HepG2 (cell line): ENCODE measurements at regions not wholly inside any gene's neighbourhood (a gene's known extent, or its start where the extent isn't known, plus 50 kb on each side); places are given as distances from the start of the nearest gene placed in this dataset.

ENCODE experiments used
- ATAC-seq: fragments of 200-7000 bp; cut with Tn5 transposase; 3 replicates; pipeline ENCODE4 v1.9.1; 2020; ENCODE audit warnings: mild to moderate bottlenecking, moderate library complexity
- BruUV-seq: library from RNA; stranded (reverse); fragments of 400-500 nt; replicated peaks from 2 replicates; lab custom pipeline; 2021; lab: Mats Ljungman, UMichigan
- CTCF ChIA-PET: fragments of 300-600 bp; formaldehyde crosslinking; extraction: SDS; loops from one replicate; lab custom pipeline; 2021; ENCODE audit warnings: low total read pairs, inconsistent platforms, low intra/inter-chr PET ratio; lab: Yijun Ruan, JAX
- POLR2A ChIA-PET: fragments of 350-600 bp; sonication (Branson Sonifier 250); formaldehyde crosslinking; loops from one replicate; lab custom pipeline; 2020; ENCODE audit warnings: antibody characterized with exemption, inconsistent platforms; lab: Yijun Ruan, JAX
- DNase-seq: peaks from one replicate; pipeline ENCODE4 v3.0.0-alpha.2; 2015; ENCODE audit warnings: low spot score
- FAIRE-seq: peaks from 3 replicates; lab custom pipeline; 2011; peaks lifted over from hg19 to GRCh38; lab: Jason Lieb, UNC
- H2AFZ ChIP-seq: one replicate; pipeline ENCODE4 v1.6.1; 2011; ENCODE audit warnings: low read length, inconsistent platforms
- H3K27ac ChIP-seq: fragments of 300-600 bp; 3 replicates; pipeline ENCODE4 v1.8.0; 2011; ENCODE audit warnings: mixed run types, mild to moderate bottlenecking, mixed read lengths, low read length, inconsistent platforms; ENCODE audit not compliant: insufficient read depth; ENCODE audit errors: extremely low read length
- H3K27me3 ChIP-seq, 2 experiments: fragments of 200-600 bp in 1 of 2; 2 replicates in 1 of 2; 3 replicates in 1 of 2; pipeline versions ENCODE4 v1.6.0 to v1.8.0; 2011; ENCODE audit warnings: low read length in 2 of 2, mild to moderate bottlenecking in 2 of 2, moderate library complexity in 2 of 2, inconsistent platforms in 1 of 2; ENCODE audit not compliant: insufficient read depth in 2 of 2, control insufficient read depth in 1 of 2
- H3K36me3 ChIP-seq, 2 experiments: fragments of 200-600 bp in 1 of 2; replicated peaks in 1 of 2; 2 replicates in 1 of 2; 3 replicates in 1 of 2; pipeline versions ENCODE4 v1.5.1 to v1.8.0; 2011; ENCODE audit warnings: low read length in 2 of 2, inconsistent platforms in 1 of 2; ENCODE audit not compliant: insufficient read depth in 2 of 2, control insufficient read depth in 1 of 2
- H3K4me1 ChIP-seq: 2 replicates; pipeline ENCODE4 v1.5.1; 2012; ENCODE audit warnings: low read length, inconsistent platforms; ENCODE audit not compliant: insufficient read depth
- H3K4me2 ChIP-seq: 2 replicates; pipeline ENCODE4 v1.6.0; 2011; ENCODE audit warnings: low read depth, low read length, inconsistent platforms
- H3K4me3 ChIP-seq, 3 experiments: fragments of 200-600 bp in 1 of 3; sonication (generic), shearing (Covaris generic) in 1 of 3; replicated peaks in 1 of 3; 2 replicates each; pipeline ENCODE4 v1.5.1; 2011 to 2016; ENCODE audit warnings: low read length in 3 of 3, inconsistent platforms in 2 of 3, low read depth in 2 of 3, mild to moderate bottlenecking in 2 of 3, control low read depth in 1 of 3, mixed read lengths in 1 of 3; ENCODE audit not compliant: insufficient read depth in 1 of 3
- H3K79me2 ChIP-seq: one replicate; pipeline ENCODE4 v1.6.1; 2011; ENCODE audit warnings: low read length, inconsistent platforms; ENCODE audit not compliant: insufficient read depth
- H3K9ac ChIP-seq: 2 replicates; pipeline ENCODE4 v1.6.0; 2011; ENCODE audit warnings: mild to moderate bottlenecking, low read depth, low read length, inconsistent platforms; ENCODE audit not compliant: insufficient read depth
- H3K9me3 ChIP-seq: 2 replicates; pipeline ENCODE4 v1.5.1; 2012; ENCODE audit warnings: mild to moderate bottlenecking, low read length
- H4K20me1 ChIP-seq: 2 replicates; pipeline ENCODE4 v1.6.0; 2011; ENCODE audit warnings: inconsistent platforms, mild to moderate bottlenecking, low read length, moderate library complexity; ENCODE audit not compliant: insufficient read depth
- CBX1 ChIP-seq: IDR thresholded peaks from one replicate; pipeline ENCODE4 v1.6.1; 2016; ENCODE audit warnings: antibody characterized with exemption, low read depth
- HOXA5 ChIP-seq: sonication (generic); formaldehyde crosslinking; IDR thresholded peaks from 2 replicates; pipeline ENCODE4 v1.4.0; 2020; ENCODE audit warnings: missing genetic modification reagents
- KLF16 ChIP-seq, 2 experiments: sonication (generic) in 1 of 2; formaldehyde crosslinking in 1 of 2; IDR thresholded peaks; 2 replicates each; pipeline versions ENCODE4 v1.6.1 to v1.8.0; 2016 to 2023; ENCODE audit warnings: missing genetic modification reagents in 2 of 2, missing compliant biosample characterization in 1 of 2
- ZFP36 ChIP-seq: fragments of 150-350 bp; IDR thresholded peaks from 2 replicates; pipeline ENCODE4 v1.6.1; 2018; ENCODE audit warnings: borderline replicate concordance, low read length, low read depth; ENCODE audit not compliant: partially characterized antibody
- ZNF296 ChIP-seq: sonication (generic); formaldehyde crosslinking; conservative IDR thresholded peaks from 2 replicates; pipeline ENCODE4 v1.5.0; 2020; ENCODE audit warnings: mild to moderate bottlenecking, missing genetic modification reagents
- WGBS: methylation state at CpG from one replicate; pipeline ENCODE4 v1.1.6; 2017; ENCODE audit warnings: low lambda C conversion rate; 5-methylcytosine and 5-hydroxymethylcytosine counted together
- in situ Hi-C: cut with HindIII; loops from 2 replicates; pipeline ENCODE4 v1.10.0; 2017; ENCODE audit warnings: low pct_unique_long_range_greater_than_20kb; ENCODE audit not compliant: extremely low pct_ligation_motif_present
- intact Hi-C: fragments of 100-400 bp; cut with micrococcal nuclease; formaldehyde crosslinking; loops from one replicate; pipeline ENCODE4 v1.10.0; 2022; ENCODE audit not compliant: unreplicated experiment
- TF ChIP-seq, protein P1 (sequence below): sonication (generic); formaldehyde crosslinking; IDR thresholded peaks from 2 replicates; pipeline ENCODE4 v1.5.0; 2020; ENCODE audit warnings: missing genetic modification reagents
- TF ChIP-seq, protein P2 (sequence below), 2 experiments: fragments of 450-650 bp in 1 of 2; sonication (generic) in 1 of 2; formaldehyde crosslinking in 1 of 2; IDR thresholded peaks; 2 replicates each; pipeline versions ENCODE4 v1.6.1 to v1.8.0; 2016 to 2022; ENCODE audit warnings: antibody characterized with exemption in 1 of 2, mild to moderate bottlenecking in 1 of 2, missing genetic modification reagents in 1 of 2
- TF ChIP-seq, protein P3 (sequence below), 2 experiments: fragments of 450-650 bp in 1 of 2; sonication (generic) in 1 of 2; formaldehyde crosslinking; IDR thresholded peaks; 2 replicates each; pipeline versions ENCODE4 v1.5.0 to v1.8.0; 2020 to 2022; ENCODE audit warnings: mild to moderate bottlenecking in 1 of 2, missing genetic modification reagents in 1 of 2
- TF ChIP-seq, protein P4 (sequence below): fragments of 450-650 bp; IDR thresholded peaks from 2 replicates; pipeline ENCODE4 v1.6.1; 2017
- TF ChIP-seq, protein P5 (sequence below): sonication (generic); formaldehyde crosslinking; IDR thresholded peaks from 2 replicates; pipeline ENCODE4 v1.4.0; 2020; ENCODE audit warnings: missing genetic modification reagents

DNA sequence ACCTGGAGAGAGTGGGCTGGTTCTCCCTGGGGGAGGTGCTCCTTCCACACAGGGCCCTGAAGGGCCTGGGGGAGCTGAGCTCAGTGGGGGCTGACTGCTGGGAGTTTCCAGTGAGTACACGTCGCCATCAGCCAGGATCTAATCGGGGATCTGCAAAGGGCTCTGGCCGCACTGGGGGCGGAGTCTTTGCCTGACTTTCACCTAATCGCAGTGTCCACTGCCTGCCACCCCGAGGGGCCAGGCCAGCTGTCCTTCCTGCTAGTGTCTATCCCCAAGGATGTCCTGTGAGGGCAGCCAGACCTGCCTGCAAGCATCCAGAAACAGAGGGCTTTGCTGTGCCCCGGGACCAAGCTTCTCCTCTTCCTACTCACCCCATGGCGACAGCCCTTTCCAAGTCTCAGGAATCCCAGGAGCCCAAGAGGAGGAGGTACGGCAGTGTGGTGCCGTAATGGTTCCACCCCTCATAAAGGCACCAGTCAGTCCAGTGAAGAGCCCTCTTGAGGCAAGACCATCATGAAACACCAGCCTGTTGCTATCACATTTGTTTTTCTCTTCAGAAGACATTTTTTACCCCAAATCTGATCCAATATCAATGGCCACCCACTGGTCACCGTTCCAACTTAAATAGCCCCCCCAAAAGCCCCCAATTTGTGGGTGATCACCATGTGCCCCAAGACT is 243.1 kb upstream of the ECI2 start:
- Histone ChIP-seq H3K27me3 (peaks cover 0 to 40% of the 10 kb centered on the region in 2 experiments), H3K36me3 (no peaks in the 10 kb centered on the region), H4K20me1 (no peaks in the 10 kb centered on the region), H3K9me3 (peaks cover 12% of the 10 kb centered on the region), H3K4me3 (no peak overlapping the region), H2AFZ (no peak overlapping the region), H3K79me2 (no peaks in the 10 kb centered on the region), H3K9ac (no peak overlapping the region), H3K4me2 (no peak overlapping the region), H3K27ac (no peak overlapping the region), H3K4me1 (no peaks in the 10 kb centered on the region)
- ATAC-seq (no peak), FAIRE-seq (no peak), DNase-seq (no peak)
- intact Hi-C loops (no loop called here), in situ Hi-C loops (no loop called here)
- WGBS = 33% methylated on average over 11 of the region's 12 CpGs
- BruUV-seq = no TSS peak
- CTCF ChIA-PET = no interaction called here
- POLR2A ChIA-PET = no interaction called here
- TF ChIP-seq, protein P1, sequence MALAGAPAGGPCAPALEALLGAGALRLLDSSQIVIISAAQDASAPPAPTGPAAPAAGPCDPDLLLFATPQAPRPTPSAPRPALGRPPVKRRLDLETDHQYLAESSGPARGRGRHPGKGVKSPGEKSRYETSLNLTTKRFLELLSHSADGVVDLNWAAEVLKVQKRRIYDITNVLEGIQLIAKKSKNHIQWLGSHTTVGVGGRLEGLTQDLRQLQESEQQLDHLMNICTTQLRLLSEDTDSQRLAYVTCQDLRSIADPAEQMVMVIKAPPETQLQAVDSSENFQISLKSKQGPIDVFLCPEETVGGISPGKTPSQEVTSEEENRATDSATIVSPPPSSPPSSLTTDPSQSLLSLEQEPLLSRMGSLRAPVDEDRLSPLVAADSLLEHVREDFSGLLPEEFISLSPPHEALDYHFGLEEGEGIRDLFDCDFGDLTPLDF (CRISPR knock-in tag) = no peak
- TF ChIP-seq, protein P2, sequence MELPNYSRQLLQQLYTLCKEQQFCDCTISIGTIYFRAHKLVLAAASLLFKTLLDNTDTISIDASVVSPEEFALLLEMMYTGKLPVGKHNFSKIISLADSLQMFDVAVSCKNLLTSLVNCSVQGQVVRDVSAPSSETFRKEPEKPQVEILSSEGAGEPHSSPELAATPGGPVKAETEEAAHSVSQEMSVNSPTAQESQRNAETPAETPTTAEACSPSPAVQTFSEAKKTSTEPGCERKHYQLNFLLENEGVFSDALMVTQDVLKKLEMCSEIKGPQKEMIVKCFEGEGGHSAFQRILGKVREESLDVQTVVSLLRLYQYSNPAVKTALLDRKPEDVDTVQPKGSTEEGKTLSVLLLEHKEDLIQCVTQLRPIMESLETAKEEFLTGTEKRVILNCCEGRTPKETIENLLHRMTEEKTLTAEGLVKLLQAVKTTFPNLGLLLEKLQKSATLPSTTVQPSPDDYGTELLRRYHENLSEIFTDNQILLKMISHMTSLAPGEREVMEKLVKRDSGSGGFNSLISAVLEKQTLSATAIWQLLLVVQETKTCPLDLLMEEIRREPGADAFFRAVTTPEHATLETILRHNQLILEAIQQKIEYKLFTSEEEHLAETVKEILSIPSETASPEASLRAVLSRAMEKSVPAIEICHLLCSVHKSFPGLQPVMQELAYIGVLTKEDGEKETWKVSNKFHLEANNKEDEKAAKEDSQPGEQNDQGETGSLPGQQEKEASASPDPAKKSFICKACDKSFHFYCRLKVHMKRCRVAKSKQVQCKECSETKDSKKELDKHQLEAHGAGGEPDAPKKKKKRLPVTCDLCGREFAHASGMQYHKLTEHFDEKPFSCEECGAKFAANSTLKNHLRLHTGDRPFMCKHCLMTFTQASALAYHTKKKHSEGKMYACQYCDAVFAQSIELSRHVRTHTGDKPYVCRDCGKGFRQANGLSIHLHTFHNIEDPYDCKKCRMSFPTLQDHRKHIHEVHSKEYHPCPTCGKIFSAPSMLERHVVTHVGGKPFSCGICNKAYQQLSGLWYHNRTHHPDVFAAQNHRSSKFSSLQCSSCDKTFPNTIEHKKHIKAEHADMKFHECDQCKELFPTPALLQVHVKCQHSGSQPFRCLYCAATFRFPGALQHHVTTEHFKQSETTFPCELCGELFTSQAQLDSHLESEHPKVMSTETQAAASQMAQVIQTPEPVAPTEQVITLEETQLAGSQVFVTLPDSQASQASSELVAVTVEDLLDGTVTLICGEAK (IDR thresholded peaks at IDR 0.05) = no peak
- TF ChIP-seq, protein P2 (CRISPR knock-in tag; IDR thresholded peaks at IDR 0.05) = no peak
- TF ChIP-seq ZNF296 (CRISPR knock-in tag) (no peak), HOXA5 (CRISPR knock-in tag) (no peak), CBX1 (no peak), ZFP36 (no peak), KLF16 (CRISPR knock-in tag; IDR thresholded peaks at IDR 0.05) (no peak)
- TF ChIP-seq, protein P3, sequence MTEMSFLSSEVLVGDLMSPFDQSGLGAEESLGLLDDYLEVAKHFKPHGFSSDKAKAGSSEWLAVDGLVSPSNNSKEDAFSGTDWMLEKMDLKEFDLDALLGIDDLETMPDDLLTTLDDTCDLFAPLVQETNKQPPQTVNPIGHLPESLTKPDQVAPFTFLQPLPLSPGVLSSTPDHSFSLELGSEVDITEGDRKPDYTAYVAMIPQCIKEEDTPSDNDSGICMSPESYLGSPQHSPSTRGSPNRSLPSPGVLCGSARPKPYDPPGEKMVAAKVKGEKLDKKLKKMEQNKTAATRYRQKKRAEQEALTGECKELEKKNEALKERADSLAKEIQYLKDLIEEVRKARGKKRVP (CRISPR knock-in tag; IDR thresholded peaks at IDR 0.05) = no peak
- TF ChIP-seq, protein P4, sequence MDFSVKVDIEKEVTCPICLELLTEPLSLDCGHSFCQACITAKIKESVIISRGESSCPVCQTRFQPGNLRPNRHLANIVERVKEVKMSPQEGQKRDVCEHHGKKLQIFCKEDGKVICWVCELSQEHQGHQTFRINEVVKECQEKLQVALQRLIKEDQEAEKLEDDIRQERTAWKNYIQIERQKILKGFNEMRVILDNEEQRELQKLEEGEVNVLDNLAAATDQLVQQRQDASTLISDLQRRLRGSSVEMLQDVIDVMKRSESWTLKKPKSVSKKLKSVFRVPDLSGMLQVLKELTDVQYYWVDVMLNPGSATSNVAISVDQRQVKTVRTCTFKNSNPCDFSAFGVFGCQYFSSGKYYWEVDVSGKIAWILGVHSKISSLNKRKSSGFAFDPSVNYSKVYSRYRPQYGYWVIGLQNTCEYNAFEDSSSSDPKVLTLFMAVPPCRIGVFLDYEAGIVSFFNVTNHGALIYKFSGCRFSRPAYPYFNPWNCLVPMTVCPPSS = no peak
- TF ChIP-seq, protein P5, sequence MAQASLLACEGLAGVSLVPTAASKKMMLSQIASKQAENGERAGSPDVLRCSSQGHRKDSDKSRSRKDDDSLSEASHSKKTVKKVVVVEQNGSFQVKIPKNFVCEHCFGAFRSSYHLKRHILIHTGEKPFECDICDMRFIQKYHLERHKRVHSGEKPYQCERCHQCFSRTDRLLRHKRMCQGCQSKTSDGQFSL (CRISPR knock-in tag) = no peak
